Fibroblast of upper back skin (primary cell): ENCODE measurements at regions not wholly inside any gene's neighbourhood (a gene's known extent, or its start where the extent isn't known, plus 50 kb on each side); places are given as distances from the start of the nearest gene placed in this dataset.

Source experiments
- DNase-seq: peaks from one replicate; pipeline ENCODE4 v3.0.0-alpha.2; 2013

DNA sequence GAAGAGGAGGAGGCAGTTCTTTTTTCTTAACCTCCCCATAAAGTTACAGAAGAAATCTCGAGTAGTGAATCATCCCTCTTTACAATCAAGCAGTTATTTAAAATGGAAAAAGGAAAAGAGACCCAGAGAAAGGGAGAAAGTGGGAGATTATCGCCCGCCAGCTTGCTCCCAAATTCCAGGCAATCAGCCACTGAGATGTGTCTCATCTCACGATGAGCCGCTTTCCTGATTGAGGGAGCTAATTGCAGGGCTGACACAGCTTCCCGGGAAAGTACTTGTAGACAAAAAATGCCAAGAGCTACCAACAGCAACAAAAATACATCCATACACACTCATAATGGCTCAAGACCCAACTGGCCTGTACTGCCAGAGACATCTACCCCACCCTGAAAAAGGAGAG lies 191.6 kb upstream of the ZC3H12A start:
- DNase-seq, result no peak

DNA sequence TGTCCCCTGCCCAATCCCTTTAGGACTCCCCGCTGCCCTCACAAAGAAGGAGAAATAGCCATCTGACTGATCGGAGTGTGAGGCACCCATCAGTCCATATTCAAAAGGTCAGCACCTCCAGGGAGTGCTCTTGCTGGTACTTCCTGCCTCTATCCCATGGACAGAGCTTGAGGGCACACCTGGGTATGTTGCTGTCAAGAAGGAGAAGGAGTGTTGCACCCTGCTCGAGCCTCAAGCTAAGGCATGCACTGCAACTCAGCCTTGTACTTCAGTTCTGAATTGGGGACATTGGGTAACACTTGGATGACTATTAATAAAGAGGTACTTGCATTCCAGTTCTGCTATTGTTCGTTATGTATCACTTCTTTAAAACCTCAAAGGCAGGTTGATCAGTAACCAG lies 190.3 kb upstream of the ZC3H12A start:
- DNase-seq, result no peak

GRCh38 chr1:37286881-37287280 lies 187.5 kb upstream of the ZC3H12A start:
- DNase-seq, result no peak

GRCh38 chr1:37288900-37289299 lies 185.5 kb upstream of the ZC3H12A start:
- DNase-seq, result no peak

DNA sequence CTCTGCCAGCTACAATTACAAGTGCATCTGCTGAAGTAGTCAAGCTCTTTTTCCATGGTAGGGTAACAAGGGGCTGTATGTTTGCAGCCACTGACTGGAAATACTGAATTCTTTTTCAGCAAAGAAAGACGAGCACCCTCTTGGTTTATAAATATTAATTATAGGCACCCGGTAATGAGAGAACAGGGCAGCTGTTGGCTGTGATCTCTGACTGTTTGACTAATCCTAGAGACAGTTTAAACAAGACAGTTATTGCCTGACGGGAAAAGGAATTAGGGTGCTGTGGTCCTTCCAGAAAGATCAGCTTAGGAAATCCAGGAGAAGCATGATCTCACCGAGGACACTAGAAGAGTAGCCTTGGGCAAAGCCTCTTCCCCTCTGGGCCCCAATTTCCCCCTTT lies 183.7 kb upstream of the ZC3H12A start:
- no peak for DNase-seq

DNA sequence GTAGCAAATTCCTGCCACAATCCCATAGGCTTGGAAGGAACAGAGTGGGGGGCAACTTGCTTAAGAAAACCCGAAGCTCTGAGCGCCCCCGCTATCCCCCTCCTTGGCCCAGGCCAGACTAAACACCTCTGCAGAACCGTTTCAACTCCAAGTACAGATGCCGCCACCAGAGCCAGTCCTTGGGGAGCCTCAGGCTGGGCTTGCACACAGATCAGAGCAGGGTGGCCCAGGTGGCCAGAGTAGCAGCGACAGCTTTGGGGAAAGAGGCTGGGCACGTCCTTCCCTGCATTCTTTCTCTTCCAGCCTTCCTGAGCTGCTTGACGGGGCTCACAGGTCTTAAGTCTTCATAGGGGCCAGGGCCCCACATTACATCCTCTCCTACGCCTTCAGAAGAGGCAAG lies 181.6 kb upstream of the ZC3H12A start:
- no peak for DNase-seq

GRCh38 chr1:37294096-37294495 lies 180.3 kb upstream of the ZC3H12A start:
- DNase-seq, result no peak

DNA sequence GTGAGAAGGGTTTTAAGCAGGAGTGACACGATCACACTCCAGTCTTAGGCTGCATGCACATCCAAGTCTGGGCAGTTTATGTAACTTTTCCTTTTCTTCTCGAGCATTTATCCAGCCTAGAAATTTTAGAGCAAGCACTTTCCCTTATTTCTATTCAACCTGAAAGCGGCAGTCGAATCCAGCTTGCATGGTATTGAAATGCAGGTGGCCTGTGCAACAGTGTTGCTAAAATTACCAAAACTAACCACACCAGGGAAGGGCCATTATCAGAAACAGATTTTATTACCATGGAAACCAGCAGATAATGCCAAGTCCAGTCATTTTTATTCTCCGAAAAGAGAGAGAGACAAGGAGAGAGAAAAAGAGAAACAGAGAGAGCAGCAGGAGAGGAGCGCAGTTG lies 179.9 kb upstream of the ZC3H12A start:
- DNase-seq, result no peak

DNA sequence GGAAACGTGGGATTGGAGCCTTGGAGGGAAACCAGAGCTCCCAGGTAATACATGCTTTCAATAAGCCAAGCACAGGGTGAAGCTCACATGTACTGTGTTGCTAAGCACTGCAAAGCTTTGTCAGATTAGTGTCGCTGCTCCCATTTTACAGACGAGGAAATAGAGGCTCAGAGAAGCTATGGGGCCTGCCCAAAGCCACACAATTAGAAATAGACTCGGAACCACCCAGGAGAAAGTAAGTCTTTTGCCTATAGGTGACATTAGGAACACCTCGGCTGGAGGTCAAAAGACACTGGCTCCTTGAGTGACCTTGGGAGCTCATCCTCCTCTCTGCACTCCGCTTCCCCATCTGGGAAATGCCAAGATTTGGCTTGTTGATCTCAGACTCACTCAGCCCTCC lies 175.6 kb upstream of the ZC3H12A start:
- DNase-seq, result no peak

- DNase-seq, result no peak
These were observed 175.2 kb upstream of the ZC3H12A start for GRCh38 chr1:37299216-37299615.

DNA sequence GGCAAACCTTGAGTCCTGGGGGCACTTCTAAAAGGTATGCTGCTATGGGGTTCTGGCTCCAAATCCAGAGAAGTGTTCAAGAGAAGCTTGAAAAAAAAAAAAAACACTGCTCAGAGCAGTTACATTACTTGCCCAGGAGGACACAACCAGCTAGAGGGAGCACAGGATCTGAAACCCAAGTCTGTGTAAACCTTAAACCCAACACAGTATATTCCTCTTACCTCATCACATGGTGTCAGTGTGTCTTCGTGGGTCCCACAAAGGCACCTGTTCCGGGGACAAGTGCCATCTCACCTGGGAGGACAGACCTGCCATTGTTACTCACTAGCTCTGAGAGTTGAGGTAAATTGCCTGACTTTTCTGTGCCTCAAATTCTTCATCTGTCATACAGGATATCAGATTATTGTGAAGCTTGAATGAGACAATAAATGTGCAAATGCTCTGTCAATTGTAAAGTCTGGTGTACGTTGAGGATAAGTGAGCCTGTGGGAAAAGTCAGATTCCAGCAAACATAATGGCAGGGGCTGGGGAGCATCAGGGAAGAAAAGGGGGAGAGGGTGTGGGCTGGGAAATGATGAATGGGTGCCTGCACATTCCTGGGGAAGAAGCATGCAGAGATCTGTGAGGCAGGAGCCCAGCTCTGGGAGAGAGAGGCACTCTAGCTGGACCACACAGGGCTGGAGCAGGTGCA lies 170.4 kb upstream of the ZC3H12A start:
- no peak for DNase-seq

DNA sequence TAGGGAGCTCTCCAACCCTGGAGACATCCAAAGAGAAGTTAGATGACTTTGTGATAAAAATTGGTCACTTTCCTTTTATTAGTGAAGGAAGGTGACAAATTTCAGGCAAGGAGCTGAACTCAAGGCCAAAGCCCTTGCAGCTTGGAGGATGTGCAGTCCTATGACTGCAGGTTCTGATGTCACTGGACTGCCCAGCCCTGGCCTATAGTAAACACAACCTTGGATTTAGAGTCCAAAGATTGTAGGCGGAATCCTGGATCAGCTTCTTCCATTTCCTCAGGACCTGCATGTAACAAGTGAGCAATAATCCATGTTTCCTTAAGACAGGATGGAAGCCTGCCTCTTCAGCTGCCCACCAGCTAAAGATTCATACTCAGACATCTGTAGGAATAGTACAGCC lies 169.3 kb upstream of the ZC3H12A start:
- no peak for DNase-seq

DNA sequence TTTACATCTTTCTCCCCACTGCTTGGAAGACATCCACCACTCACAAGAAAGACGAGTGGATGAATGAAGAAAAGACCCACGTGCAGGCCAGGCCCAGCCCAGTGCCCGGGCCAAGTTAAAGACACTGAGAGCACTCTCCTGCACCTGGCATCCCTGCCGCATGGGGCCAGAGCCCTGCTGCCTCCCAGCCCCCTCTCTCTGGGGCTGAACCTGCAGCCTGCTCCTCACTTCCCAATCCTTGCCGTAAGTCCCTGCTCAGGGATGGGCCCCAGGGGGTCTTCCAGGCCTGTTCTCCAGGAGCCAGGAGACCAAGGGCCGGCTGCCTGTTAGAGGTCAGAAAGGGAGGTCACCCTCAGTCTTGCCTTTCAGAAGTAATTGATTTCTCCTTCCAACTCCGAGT lies 168.5 kb upstream of the ZC3H12A start:
- DNase-seq, result no peak

DNA sequence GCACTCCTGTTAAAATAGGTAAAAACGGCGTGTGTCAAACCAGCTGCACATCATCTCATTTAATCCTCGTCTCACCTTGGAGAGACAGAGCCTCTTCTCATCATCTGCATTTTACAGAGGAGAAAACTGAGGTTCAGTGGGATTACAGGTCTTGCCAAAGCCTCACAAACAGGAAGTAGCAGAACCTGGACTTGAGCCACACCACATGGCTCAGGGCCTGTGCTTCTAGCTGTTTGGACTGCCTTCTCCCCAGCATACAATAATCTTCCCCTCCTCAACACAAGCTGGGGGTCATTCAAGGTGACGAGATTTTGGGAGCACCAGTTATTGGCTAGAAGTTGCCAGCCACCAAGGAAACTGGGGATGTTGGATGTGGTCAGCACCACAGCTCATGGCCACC lies 167.9 kb upstream of the ZC3H12A start:
- DNase-seq, result no peak

DNA sequence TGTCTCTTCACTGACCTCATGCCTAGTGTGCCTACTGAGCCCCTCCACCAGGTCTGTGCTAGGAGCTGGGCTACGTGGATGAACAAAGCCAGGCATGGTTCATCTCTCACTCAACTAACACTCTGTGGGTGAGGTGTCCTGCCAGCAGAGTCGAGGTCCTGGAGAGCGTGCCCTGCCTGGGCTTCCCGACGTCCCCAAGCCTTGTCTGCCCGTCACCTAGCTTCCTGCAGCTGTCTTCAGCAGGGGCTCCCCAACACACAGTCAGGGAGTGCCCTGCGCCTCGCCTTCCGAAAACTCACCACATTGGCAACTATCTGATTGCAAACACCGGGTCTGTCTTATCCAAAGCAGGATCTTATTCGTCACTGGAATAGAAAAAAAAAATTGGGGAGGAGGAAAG lies 167.5 kb upstream of the ZC3H12A start:
- no peak for DNase-seq

DNA sequence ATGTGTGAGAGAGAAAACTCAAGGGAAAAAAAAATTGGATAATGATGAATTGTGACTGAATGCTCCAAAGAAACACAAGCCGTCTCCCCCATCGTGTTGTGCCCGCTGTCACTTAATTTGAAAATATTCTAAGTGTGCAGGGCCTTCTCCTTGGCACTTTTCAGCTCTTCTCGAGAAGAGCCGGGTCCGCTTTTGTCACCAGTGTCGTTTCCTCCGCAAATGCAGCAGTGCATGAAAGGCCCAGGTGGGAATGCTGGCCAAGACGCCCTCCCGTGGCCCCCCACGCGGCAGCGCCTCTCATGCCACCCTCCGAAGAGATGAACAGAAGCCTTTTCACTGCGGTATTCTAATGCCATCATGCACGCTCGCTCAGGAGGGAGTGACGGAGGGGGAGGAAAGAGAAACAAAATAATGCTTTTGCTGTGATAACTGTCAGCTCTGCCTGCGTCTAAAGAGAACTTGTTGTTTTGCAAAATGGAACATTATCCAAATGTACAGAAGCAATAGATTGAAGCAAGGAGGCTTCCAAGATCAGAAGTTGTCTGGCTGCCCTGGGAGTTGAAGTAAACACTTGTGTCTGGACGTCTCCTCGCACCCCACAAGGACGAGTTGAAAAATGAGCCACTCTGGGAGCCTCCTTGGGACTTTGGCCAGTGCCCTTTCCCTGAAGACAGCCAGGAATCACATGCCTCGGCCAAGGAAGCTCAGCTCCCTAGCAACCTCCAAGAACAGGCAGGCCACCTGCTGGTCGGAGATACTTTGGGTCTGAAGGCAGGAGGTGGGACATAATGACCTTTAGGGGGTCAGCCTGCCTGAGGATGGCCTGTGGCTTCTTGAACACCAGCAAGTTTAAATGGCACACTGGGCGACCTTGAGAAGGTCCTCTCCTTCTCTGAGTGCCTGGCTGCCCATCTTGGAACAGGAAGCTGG lies 166.1 kb upstream of the ZC3H12A start:
- DNase-seq, result no peak

DNA sequence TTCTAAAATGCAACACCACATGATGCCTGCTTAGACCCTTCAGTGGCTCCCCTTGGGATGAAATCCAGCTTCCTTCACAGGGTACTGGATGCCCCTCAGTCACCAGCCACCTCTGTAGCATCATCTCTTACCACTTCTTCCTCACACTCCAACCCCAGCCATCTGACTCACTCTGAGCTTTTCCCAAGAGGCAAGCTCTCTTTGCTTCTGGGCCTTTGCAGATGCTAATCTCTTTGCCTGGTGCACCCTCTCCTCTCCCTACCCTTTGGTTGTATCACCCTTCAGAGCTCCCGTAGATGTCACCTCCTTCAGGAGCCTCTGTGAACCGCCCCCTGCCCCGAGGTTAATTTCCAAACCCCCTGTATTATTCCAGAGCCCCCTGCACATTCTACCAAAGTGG lies 164.8 kb upstream of the ZC3H12A start:
- no peak for DNase-seq

DNA sequence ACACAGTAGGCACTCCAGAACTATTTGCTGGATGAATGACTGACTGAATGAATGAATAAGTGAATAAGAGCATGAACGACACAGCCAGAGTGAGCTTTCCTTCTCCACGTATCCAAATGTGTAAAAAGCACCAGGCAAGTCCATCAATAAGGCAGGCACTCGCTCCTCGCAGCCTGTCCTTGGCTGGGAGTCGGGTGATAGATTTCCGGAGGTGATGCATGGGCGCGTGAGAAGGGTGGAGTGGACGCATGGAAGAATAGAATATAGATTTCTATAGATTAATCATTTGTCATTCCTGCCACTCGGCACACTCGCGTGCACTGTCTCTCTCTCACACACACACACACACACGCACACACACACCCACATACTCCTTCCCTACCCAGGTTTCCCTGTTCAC lies 164.3 kb upstream of the ZC3H12A start:
- no peak for DNase-seq

- no peak for DNase-seq
These were observed 159.0 kb upstream of the ZC3H12A start for GRCh38 chr1:37315371-37315846.

GRCh38 chr1:37317870-37318467 lies 156.4 kb upstream of the ZC3H12A start:
- DNase-seq, result no peak

DNA sequence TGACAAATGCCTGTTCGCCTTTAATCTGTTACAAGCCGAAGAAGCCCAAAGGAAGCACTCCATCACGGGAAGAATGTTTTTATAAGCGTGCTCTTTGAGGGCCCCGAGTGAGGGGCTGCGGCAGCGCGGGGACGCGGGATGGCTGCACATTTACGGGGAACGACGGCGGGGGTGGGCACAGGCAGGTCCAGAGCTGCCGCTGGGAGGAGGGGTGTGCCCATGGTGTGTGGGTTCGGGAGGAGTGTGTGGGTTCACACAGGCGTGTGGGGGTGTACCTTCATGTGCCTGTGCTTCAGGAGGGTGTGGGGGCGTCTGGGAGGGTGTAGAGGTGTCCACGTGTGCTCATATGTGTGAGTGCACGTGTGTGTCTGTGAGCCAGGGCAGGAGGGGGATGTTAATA lies 155.9 kb upstream of the ZC3H12A start:
- no peak for DNase-seq

DNA sequence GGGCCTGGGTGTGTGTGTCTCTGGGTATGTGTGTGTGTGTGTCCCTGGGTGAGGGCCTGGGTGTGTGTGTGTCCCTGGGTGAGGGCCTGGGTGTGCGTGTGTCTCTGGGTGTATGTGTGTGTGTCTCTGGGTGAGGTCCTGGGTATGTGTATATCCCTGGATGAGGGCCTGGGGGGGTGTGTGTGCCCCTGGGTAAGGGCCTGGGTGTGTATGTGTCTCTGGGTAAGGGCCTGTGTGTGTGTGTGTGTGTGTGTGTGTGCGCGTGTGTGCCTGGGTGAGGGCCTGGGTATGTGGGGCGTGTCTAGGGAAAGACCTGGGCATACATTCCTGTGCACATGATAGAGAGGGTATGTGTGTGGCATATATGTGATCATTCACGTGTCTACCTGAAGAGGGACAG lies 155.1 kb upstream of the ZC3H12A start:
- DNase-seq, result no peak

- DNase-seq, result no peak
These were observed 150.6 kb upstream of the ZC3H12A start for GRCh38 chr1:37323486-37324377.
